ENCODE measurements at regions not wholly inside any gene's neighbourhood (a gene's known extent, or its start where the extent isn't known, plus 50 kb on each side); places are given as distances from the start of the nearest gene placed in this dataset.

DNA sequence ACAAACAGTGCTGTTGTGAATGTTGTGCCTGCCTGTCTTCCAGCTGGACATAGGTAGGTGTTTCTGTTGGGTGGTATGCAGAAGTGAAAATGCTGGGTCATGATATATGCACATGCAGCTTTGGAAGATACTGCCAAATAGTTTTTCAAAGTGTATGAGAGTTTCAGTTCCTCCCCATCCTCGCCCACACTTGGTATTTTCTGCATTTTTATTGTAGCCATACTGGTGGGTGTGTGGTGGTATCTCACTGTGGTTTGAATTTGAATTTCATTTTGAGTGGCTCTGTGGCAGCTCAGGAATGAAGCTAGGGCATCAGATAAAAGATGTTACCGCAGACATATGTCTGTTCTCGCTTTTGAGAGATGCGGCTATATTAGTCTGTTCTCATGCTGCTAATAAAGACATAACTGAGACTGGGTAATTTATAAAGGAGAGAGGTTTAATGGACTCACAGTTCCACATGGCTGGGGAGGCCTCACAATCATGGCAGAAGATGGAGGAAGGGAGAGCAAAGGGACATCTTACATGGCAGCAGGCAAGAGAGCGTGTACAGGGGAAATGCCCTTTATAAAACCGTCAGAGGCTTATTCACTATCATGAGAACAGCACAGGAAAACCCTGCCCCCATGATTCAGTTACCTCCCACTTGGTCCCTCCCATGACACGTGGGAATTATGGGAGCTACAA lies 183.1 kb downstream of the CAND1 start:
- H3K4me3 ChIP-seq (ENCODE audit: insufficient read depth, low read depth, low read length) = no peak overlapping the region
- no peaks in the 10 kb centered on the region for H3K27me3 ChIP-seq (ENCODE audit: control insufficient read depth, insufficient read depth, low read length, poor library complexity, severe bottlenecking)
- H3K27ac ChIP-seq (ENCODE audit: insufficient read depth, low read depth, low read length, poor library complexity, severe bottlenecking) = no peak overlapping the region
- WGBS, 2 experiments = 85 to 87% methylated on average over 7 of the region's 7 CpGs
- no peaks in the 10 kb centered on the region for H3K9me3 ChIP-seq (ENCODE audit: control insufficient read depth, low read length)
- no peaks in the 10 kb centered on the region for H3K4me1 ChIP-seq (ENCODE audit: control insufficient read depth, insufficient read depth, low read length)
- H3K36me3 ChIP-seq (ENCODE audit: control insufficient read depth, insufficient read depth, low read length) = no peaks in the 10 kb centered on the region

- Histone ChIP-seq H3K4me3 (ENCODE audit: insufficient read depth, low read depth, low read length) (no peak overlapping the region), H3K27ac (ENCODE audit: insufficient read depth, low read depth, low read length, poor library complexity, severe bottlenecking) (no peak overlapping the region), H3K4me1 (ENCODE audit: control insufficient read depth, insufficient read depth, low read length) (peaks cover 5% of the 10 kb centered on the region), H3K9me3 (ENCODE audit: control insufficient read depth, low read length) (no peaks in the 10 kb centered on the region), H3K27me3 (ENCODE audit: control insufficient read depth, insufficient read depth, low read length, poor library complexity, severe bottlenecking) (no peaks in the 10 kb centered on the region), H3K36me3 (ENCODE audit: control insufficient read depth, insufficient read depth, low read length) (no peaks in the 10 kb centered on the region)
- WGBS, 2 experiments = 47 to 59% methylated on average over 3 of the region's 3 CpGs
These were observed 184.0 kb downstream of the CAND1 start for GRCh38 chr12:67453191-67453590.

DNA sequence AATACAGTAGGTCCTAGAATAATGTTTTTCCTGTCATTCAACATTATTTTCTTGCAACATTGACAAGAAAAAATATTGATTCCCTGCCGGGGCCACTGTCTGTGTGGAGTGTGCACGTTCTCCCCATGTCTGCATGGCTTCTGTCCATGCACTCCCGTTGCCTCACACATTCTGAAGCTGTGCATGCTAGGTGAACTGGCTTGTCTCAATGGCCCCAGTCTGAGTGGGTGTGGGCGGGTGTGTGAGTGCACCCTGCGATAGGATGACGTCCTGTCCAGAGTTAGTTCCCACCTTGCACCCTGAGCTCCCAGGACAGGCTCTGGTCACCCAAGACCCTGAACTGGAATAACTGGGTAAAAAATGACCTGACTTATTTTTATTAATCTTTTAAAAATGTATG lies 186.1 kb downstream of the CAND1 start:
- WGBS, 2 experiments = 84 to 89% methylated on average over 6 of the region's 6 CpGs
- no peaks in the 10 kb centered on the region for H3K9me3 ChIP-seq (ENCODE audit: control insufficient read depth, low read length)
- no peaks in the 10 kb centered on the region for H3K27me3 ChIP-seq (ENCODE audit: control insufficient read depth, insufficient read depth, low read length, poor library complexity, severe bottlenecking)
- no peak overlapping the region for H3K27ac ChIP-seq (ENCODE audit: insufficient read depth, low read depth, low read length, poor library complexity, severe bottlenecking)
- H3K4me3 ChIP-seq (ENCODE audit: insufficient read depth, low read depth, low read length) = no peak overlapping the region
- no peaks in the 10 kb centered on the region for H3K36me3 ChIP-seq (ENCODE audit: control insufficient read depth, insufficient read depth, low read length)
- H3K4me1 ChIP-seq (ENCODE audit: control insufficient read depth, insufficient read depth, low read length) = peaks cover 5% of the 10 kb centered on the region

- no peak overlapping the region for H3K27ac ChIP-seq (ENCODE audit: insufficient read depth, low read depth, low read length, poor library complexity, severe bottlenecking)
- WGBS, 2 experiments = 65 to 69% methylated on average over 3 of the region's 3 CpGs
- H3K36me3 ChIP-seq (ENCODE audit: control insufficient read depth, insufficient read depth, low read length) = no peaks in the 10 kb centered on the region
- no peaks in the 10 kb centered on the region for H3K27me3 ChIP-seq (ENCODE audit: control insufficient read depth, insufficient read depth, low read length, poor library complexity, severe bottlenecking)
- no peak overlapping the region for H3K4me3 ChIP-seq (ENCODE audit: insufficient read depth, low read depth, low read length)
- peaks cover 5% of the 10 kb centered on the region for H3K4me1 ChIP-seq (ENCODE audit: control insufficient read depth, insufficient read depth, low read length)
- H3K9me3 ChIP-seq (ENCODE audit: control insufficient read depth, low read length) = no peaks in the 10 kb centered on the region
These were observed 187.3 kb downstream of the CAND1 start for GRCh38 chr12:67456431-67456901.

GRCh38 chr12:67457136-67457535 lies 188.0 kb downstream of the CAND1 start:
- H3K4me1 ChIP-seq (ENCODE audit: control insufficient read depth, insufficient read depth, low read length) = peaks cover 5% of the 10 kb centered on the region
- WGBS, 2 experiments = 36 to 43% methylated on average over 2 of the region's 2 CpGs
- no peaks in the 10 kb centered on the region for H3K27me3 ChIP-seq (ENCODE audit: control insufficient read depth, insufficient read depth, low read length, poor library complexity, severe bottlenecking)
- H3K4me3 ChIP-seq (ENCODE audit: insufficient read depth, low read depth, low read length) = no peak overlapping the region
- H3K27ac ChIP-seq (ENCODE audit: insufficient read depth, low read depth, low read length, poor library complexity, severe bottlenecking) = no peak overlapping the region
- H3K36me3 ChIP-seq (ENCODE audit: control insufficient read depth, insufficient read depth, low read length) = no peaks in the 10 kb centered on the region
- H3K9me3 ChIP-seq (ENCODE audit: control insufficient read depth, low read length) = no peaks in the 10 kb centered on the region

GRCh38 chr12:67457778-67458665 lies 188.9 kb downstream of the CAND1 start:
- no peak overlapping the region for H3K27ac ChIP-seq (ENCODE audit: insufficient read depth, low read depth, low read length, poor library complexity, severe bottlenecking)
- H3K9me3 ChIP-seq (ENCODE audit: control insufficient read depth, low read length) = no peaks in the 10 kb centered on the region
- no peaks in the 10 kb centered on the region for H3K36me3 ChIP-seq (ENCODE audit: control insufficient read depth, insufficient read depth, low read length)
- WGBS, 2 experiments = 86 to 92% methylated on average over 11 of the region's 11 CpGs
- H3K4me3 ChIP-seq (ENCODE audit: insufficient read depth, low read depth, low read length) = no peak overlapping the region
- peaks cover 5% of the 10 kb centered on the region for H3K4me1 ChIP-seq (ENCODE audit: control insufficient read depth, insufficient read depth, low read length)
- no peaks in the 10 kb centered on the region for H3K27me3 ChIP-seq (ENCODE audit: control insufficient read depth, insufficient read depth, low read length, poor library complexity, severe bottlenecking)

DNA sequence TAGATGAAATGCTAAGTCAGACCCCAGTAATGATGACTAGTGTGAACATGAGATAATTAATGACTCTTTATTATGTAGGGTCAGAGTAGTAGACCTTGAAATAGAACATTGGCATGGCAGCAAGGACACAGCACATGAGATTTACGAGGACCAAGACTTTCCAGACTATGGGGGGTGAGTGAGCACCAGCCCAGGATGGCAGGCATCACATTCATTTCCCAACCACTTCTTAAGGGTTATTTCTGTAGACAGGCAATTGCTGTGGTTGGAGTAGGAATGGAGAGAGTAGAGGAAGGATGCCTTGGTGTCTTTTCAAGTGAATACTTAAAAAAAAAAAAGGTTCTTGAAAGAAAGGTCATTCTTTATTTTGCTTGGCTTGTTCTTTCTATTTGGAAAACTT lies 189.4 kb upstream of the DYRK2 start:
- Histone ChIP-seq H3K4me1 (ENCODE audit: control insufficient read depth, insufficient read depth, low read length) (peaks cover 5% of the 10 kb centered on the region), H3K9me3 (ENCODE audit: control insufficient read depth, low read length) (no peaks in the 10 kb centered on the region), H3K4me3 (ENCODE audit: insufficient read depth, low read depth, low read length) (no peak overlapping the region), H3K27ac (ENCODE audit: insufficient read depth, low read depth, low read length, poor library complexity, severe bottlenecking) (no peak overlapping the region), H3K27me3 (ENCODE audit: control insufficient read depth, insufficient read depth, low read length, poor library complexity, severe bottlenecking) (no peaks in the 10 kb centered on the region), H3K36me3 (ENCODE audit: control insufficient read depth, insufficient read depth, low read length) (no peaks in the 10 kb centered on the region)
- WGBS, 2 experiments = 100% methylated on average over 1 of the region's 1 CpG

- H3K9me3 ChIP-seq (ENCODE audit: control insufficient read depth, low read length) = no peaks in the 10 kb centered on the region
- H3K4me1 ChIP-seq (ENCODE audit: control insufficient read depth, insufficient read depth, low read length) = peaks cover 5% of the 10 kb centered on the region
- H3K36me3 ChIP-seq (ENCODE audit: control insufficient read depth, insufficient read depth, low read length) = no peaks in the 10 kb centered on the region
- H3K27me3 ChIP-seq (ENCODE audit: control insufficient read depth, insufficient read depth, low read length, poor library complexity, severe bottlenecking) = no peaks in the 10 kb centered on the region
- no peak overlapping the region for H3K4me3 ChIP-seq (ENCODE audit: insufficient read depth, low read depth, low read length)
- no peak overlapping the region for H3K27ac ChIP-seq (ENCODE audit: insufficient read depth, low read depth, low read length, poor library complexity, severe bottlenecking)
- WGBS, 2 experiments = 90 to 98% methylated on average over 4 of the region's 4 CpGs
These were observed 189.0 kb upstream of the DYRK2 start for GRCh38 chr12:67459578-67459977.

DNA sequence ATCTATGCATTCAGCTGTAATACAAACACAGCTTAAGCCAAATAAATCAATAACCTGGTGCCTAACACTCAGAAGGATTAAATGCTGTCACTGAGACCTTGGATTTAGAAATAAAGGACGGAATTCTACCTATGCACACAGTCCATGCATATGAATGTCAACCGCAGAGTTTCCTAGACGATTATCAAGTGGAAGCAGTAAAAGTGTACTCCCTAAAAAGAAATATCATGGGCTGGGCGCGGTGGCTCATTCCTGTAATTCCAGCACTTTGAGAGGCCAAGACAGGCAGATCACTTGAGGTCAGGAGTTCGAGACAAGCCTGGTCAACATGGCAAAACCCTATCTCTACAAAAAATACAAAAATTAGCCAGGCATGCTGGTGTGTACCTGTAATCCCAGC lies 188.2 kb upstream of the DYRK2 start:
- 90 to 93% methylated on average over 6 of the region's 6 CpGs for WGBS, 2 experiments
- H3K27ac ChIP-seq (ENCODE audit: insufficient read depth, low read depth, low read length, poor library complexity, severe bottlenecking) = no peak overlapping the region
- H3K9me3 ChIP-seq (ENCODE audit: control insufficient read depth, low read length) = no peaks in the 10 kb centered on the region
- H3K36me3 ChIP-seq (ENCODE audit: control insufficient read depth, insufficient read depth, low read length) = no peaks in the 10 kb centered on the region
- peaks cover 5% of the 10 kb centered on the region for H3K4me1 ChIP-seq (ENCODE audit: control insufficient read depth, insufficient read depth, low read length)
- no peaks in the 10 kb centered on the region for H3K27me3 ChIP-seq (ENCODE audit: control insufficient read depth, insufficient read depth, low read length, poor library complexity, severe bottlenecking)
- no peak overlapping the region for H3K4me3 ChIP-seq (ENCODE audit: insufficient read depth, low read depth, low read length)

DNA sequence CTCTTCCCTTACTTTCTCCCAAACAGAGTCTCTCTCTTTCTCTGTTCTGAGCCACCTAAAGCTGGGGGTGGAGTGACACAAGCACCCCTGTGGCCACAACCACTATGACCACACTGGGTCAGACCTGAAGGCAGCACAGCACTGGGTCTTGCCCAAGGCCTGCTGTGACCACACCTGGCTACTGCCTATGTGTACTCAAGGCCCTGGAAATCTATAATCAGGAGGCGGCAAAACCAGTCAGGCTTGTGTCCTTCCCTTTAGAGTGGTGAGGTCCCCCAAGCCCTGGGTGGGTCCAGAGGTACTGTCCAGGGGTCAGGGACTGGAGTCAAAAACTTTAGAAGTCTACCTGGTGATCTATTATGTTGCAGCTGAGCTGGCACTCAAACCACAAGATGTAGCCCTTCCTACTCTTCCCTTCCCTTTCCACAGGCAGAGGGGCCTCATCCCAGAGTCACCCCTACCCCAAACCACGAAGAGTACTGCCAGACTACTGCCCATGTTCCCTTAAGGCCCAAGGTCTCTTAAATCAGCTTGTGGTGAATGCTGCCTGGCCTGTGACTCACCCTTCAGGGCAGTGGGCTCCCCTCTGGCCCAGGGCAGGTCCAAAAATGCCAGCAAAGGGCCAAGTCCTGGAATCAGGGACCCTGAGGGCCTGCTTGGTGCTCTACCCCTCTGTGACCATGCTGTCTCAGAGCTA lies 179.8 kb upstream of the DYRK2 start:
- 94 to 98% methylated on average over 2 of the region's 2 CpGs for WGBS, 2 experiments

More for the DNA sequence above, 179.8 kb upstream of the DYRK2 start:
- Histone ChIP-seq H3K4me3 (ENCODE audit: insufficient read depth, low read depth, low read length) (no peak overlapping the region), H3K36me3 (ENCODE audit: control insufficient read depth, insufficient read depth, low read length) (no peaks in the 10 kb centered on the region), H3K9me3 (ENCODE audit: control insufficient read depth, low read length) (no peaks in the 10 kb centered on the region), H3K27ac (ENCODE audit: insufficient read depth, low read depth, low read length, poor library complexity, severe bottlenecking) (no peak overlapping the region), H3K4me1 (ENCODE audit: control insufficient read depth, insufficient read depth, low read length) (peaks cover 5% of the 10 kb centered on the region), H3K27me3 (ENCODE audit: control insufficient read depth, insufficient read depth, low read length, poor library complexity, severe bottlenecking) (no peaks in the 10 kb centered on the region)
